Smooth muscle cell (in vitro differentiated cells): ENCODE measurements at regions not wholly inside any gene's neighbourhood (a gene's known extent, or its start where the extent isn't known, plus 50 kb on each side); places are given as distances from the start of the nearest gene placed in this dataset.

Experiments
- DNase-seq: peaks from one replicate; lab custom pipeline; 2025; ENCODE audit not compliant: unreplicated experiment; lab: John Stamatoyannopoulos, UW
- H2AFZ ChIP-seq: fragments of 200-600 bp; sonication (generic); 2 replicates; pipeline ENCODE4 v1.6.0; 2016; ENCODE audit warnings: antibody characterized with exemption, low read depth, mild to moderate bottlenecking
- H3F3A ChIP-seq: fragments of 200-600 bp; sonication (generic); 2 replicates; pipeline ENCODE4 v1.6.0; 2017; ENCODE audit warnings: antibody characterized with exemption, low read depth
- H3K27ac ChIP-seq: fragments of 200-600 bp; sonication (generic); 2 replicates; pipeline ENCODE4 v1.5.1; 2016; ENCODE audit warnings: low read depth, mild to moderate bottlenecking
- H3K27me3 ChIP-seq: fragments of 200-600 bp; sonication (generic); 2 replicates; pipeline ENCODE4 v1.6.1; 2016; ENCODE audit warnings: low read depth, mild to moderate bottlenecking
- H3K36me3 ChIP-seq: fragments of 200-600 bp; sonication (generic); 2 replicates; pipeline ENCODE4 v1.5.1; 2016; ENCODE audit warnings: low read depth
- H3K4me1 ChIP-seq: fragments of 200-600 bp; sonication (generic); 2 replicates; pipeline ENCODE4 v1.5.1; 2016; ENCODE audit warnings: low read depth
- H3K4me2 ChIP-seq: fragments of 200-600 bp; sonication (generic); 2 replicates; pipeline ENCODE4 v1.6.0; 2016; ENCODE audit warnings: mild to moderate bottlenecking
- H3K4me3 ChIP-seq: fragments of 200-600 bp; sonication (generic); 2 replicates; pipeline ENCODE4 v1.5.1; 2016; ENCODE audit warnings: mild to moderate bottlenecking
- H3K79me2 ChIP-seq: fragments of 200-600 bp; sonication (generic); 2 replicates; pipeline ENCODE4 v1.6.0; 2016; ENCODE audit warnings: low read depth, mild to moderate bottlenecking
- H3K9ac ChIP-seq: fragments of 200-600 bp; sonication (generic); 2 replicates; pipeline ENCODE4 v1.6.0; 2016; ENCODE audit warnings: low read depth
- H3K9me3 ChIP-seq: fragments of 200-600 bp; sonication (generic); replicated peaks from 2 replicates; pipeline ENCODE4 v1.5.1; 2016; ENCODE audit warnings: low read depth
- H4K20me1 ChIP-seq: fragments of 200-600 bp; sonication (generic); 2 replicates; pipeline ENCODE4 v1.6.0; 2016; ENCODE audit warnings: low read depth
- CTCF ChIP-seq: fragments of 200-600 bp; sonication (generic); IDR thresholded peaks from 2 replicates; pipeline ENCODE4 v1.5.1; 2017; ENCODE audit warnings: borderline replicate concordance, mild to moderate bottlenecking, antibody characterized with exemption; ENCODE audit not compliant: insufficient read depth, poor library complexity, severe bottlenecking
- WGBS: methylation state at CpG from one replicate; pipeline ENCODE4 v1.1.7; 2016; ENCODE audit warnings: low lambda C conversion rate; 5-methylcytosine and 5-hydroxymethylcytosine counted together

DNA sequence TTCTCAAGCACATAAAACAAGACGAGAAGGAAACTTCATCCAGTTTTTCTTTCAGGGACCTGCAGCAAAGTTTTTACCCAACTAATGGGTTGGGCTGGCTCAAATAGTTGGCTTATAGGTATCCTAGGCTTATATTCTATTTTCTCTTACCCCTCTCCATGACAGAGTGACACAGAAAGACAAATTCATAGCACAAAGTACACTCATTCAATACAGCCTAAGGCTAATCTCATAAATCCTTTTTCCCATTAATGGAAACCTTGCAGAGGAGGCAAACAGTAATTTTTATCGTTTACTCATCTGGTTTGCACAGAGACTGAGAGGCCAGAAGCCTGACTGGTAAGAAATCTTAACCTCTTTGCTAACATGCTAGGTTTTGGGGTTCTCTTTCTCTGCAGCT lies 1589.9 kb downstream of the SLITRK1 start:
- no peaks in the 10 kb centered on the region for H3K79me2 ChIP-seq
- no peaks in the 10 kb centered on the region for H3K9me3 ChIP-seq
- no peak overlapping the region for H3K9ac ChIP-seq
- H3K27ac ChIP-seq: no peak overlapping the region
- H3K4me3 ChIP-seq: no peak overlapping the region
- WGBS: 60% methylated on average over 2 of the region's 2 CpGs
- no peaks in the 10 kb centered on the region for H3K4me1 ChIP-seq
- no peak overlapping the region for H3K4me2 ChIP-seq
- no peaks in the 10 kb centered on the region for H4K20me1 ChIP-seq
- no peaks in the 10 kb centered on the region for H3K36me3 ChIP-seq
- H3K27me3 ChIP-seq: no peaks in the 10 kb centered on the region
- DNase-seq: no peak
- no peak overlapping the region for H2AFZ ChIP-seq
- TF ChIP-seq CTCF: no peak
- no peaks in the 10 kb centered on the region for H3F3A ChIP-seq

- Histone ChIP-seq H3K4me1 (no peaks in the 10 kb centered on the region), H3K27ac (no peak overlapping the region), H3F3A (no peaks in the 10 kb centered on the region), H4K20me1 (no peaks in the 10 kb centered on the region), H3K4me2 (no peak overlapping the region), H3K79me2 (no peaks in the 10 kb centered on the region), H3K36me3 (no peaks in the 10 kb centered on the region), H2AFZ (no peak overlapping the region), H3K9ac (no peak overlapping the region), H3K4me3 (no peak overlapping the region), H3K9me3 (no peaks in the 10 kb centered on the region), H3K27me3 (no peaks in the 10 kb centered on the region)
- TF ChIP-seq CTCF: no peak
- 64% methylated on average over 3 of the region's 3 CpGs for WGBS
- DNase-seq: no peak
Observed at GRCh38 chr13:82291852-82292251, 1590.4 kb downstream of the SLITRK1 start.

DNA sequence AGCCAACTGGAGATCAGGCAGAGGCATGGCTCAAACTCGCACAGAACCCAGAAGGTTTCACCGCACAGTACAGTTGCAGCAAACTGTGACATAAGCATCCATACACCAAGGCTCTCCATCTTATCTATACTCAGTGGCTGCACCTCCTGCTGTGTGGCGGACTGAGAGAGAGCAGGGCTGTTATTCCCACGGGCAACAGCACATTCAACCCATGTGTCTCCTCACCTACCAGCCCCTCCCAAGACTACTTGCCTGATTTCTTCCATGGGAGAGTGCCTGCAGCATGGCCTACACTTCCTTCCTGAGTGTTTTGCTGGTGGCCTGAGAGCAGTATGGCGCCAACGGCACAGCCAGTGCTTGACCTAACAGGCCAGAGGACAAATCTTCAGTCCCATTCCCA lies 1606.6 kb downstream of the SLITRK1 start:
- no peaks in the 10 kb centered on the region for H3K9me3 ChIP-seq
- no peak overlapping the region for H3K4me3 ChIP-seq
- H4K20me1 ChIP-seq: no peaks in the 10 kb centered on the region
- H3K4me1 ChIP-seq: no peaks in the 10 kb centered on the region
- no peak for DNase-seq
- no peaks in the 10 kb centered on the region for H3F3A ChIP-seq
- no peaks in the 10 kb centered on the region for H3K79me2 ChIP-seq
- H3K4me2 ChIP-seq: no peak overlapping the region
- no peaks in the 10 kb centered on the region for H3K36me3 ChIP-seq
- TF ChIP-seq CTCF: no peak
- no peak overlapping the region for H3K27ac ChIP-seq
- H3K9ac ChIP-seq: no peak overlapping the region
- 97% methylated on average over 6 of the region's 6 CpGs for WGBS
- no peaks in the 10 kb centered on the region for H3K27me3 ChIP-seq
- H2AFZ ChIP-seq: no peak overlapping the region

DNA sequence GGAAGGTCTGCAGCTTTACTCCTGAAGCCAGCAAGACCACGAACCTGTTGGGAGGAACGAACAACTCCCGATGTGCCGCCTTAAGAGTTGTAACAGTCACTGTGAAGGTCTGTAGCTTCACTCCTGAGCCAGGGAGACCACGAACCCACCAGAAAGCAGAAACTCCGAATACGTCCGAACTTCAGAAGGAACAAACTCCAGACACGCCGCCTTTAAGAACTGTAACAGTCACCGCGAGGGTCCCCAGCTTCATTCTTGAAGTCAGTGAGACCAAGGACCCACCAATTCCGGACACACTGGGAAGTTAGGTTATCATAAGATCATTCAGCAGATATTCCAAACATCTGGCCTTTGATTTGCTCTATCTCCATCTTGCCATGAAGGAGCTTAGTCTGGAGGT lies 1623.0 kb downstream of the SLITRK1 start:
- H3K4me2 ChIP-seq: no peak overlapping the region
- no peak overlapping the region for H3K9ac ChIP-seq
- DNase-seq: no peak
- no peaks in the 10 kb centered on the region for H3K79me2 ChIP-seq
- H2AFZ ChIP-seq: no peak overlapping the region
- H3K4me3 ChIP-seq: no peak overlapping the region
- no peaks in the 10 kb centered on the region for H3K4me1 ChIP-seq
- H4K20me1 ChIP-seq: no peaks in the 10 kb centered on the region
- H3K36me3 ChIP-seq: no peaks in the 10 kb centered on the region
- H3K27ac ChIP-seq: no peak overlapping the region
- H3K9me3 ChIP-seq: no peaks in the 10 kb centered on the region
- 95% methylated on average over 13 of the region's 13 CpGs for WGBS
- no peak for TF ChIP-seq CTCF
- no peaks in the 10 kb centered on the region for H3F3A ChIP-seq
- H3K27me3 ChIP-seq: no peaks in the 10 kb centered on the region
